DMS79 treated with DMSO at 0.1 percent for 48 hours (cell line): ENCODE measurements at regions not wholly inside any gene's neighbourhood (a gene's known extent, or its start where the extent isn't known, plus 50 kb on each side); places are given as distances from the start of the nearest gene placed in this dataset.

ENCODE experiments used
- DNase-seq: peaks from one replicate; lab custom pipeline; 2025; lab: John Stamatoyannopoulos, UW

GRCh38 chr11:13869398-13869886, 93.1 kb upstream of the SPON1 start:
- no peak for DNase-seq

GRCh38 chr11:13874597-13874996, 87.9 kb upstream of the SPON1 start:
- no peak for DNase-seq

- no peak for DNase-seq
These were observed 86.9 kb upstream of the SPON1 start for GRCh38 chr11:13875643-13876042.

GRCh38 chr11:13876423-13876822, 86.1 kb upstream of the SPON1 start:
- no peak for DNase-seq

- no peak for DNase-seq
These were observed 84.4 kb upstream of the SPON1 start for GRCh38 chr11:13878077-13878476.

GRCh38 chr11:13880634-13881033, 81.9 kb upstream of the SPON1 start:
- DNase-seq, result no peak

GRCh38 chr11:13881226-13881905, 81.2 kb upstream of the SPON1 start:
- DNase-seq, result no peak

- DNase-seq, result no peak
These were observed 79.5 kb upstream of the SPON1 start for GRCh38 chr11:13883042-13883441.

- DNase-seq, result no peak
These were observed 78.9 kb upstream of the SPON1 start for GRCh38 chr11:13883589-13883988.

GRCh38 chr11:13884158-13884799, 78.2 kb upstream of the SPON1 start:
- DNase-seq, result no peak

GRCh38 chr11:13885083-13885482, 77.4 kb upstream of the SPON1 start:
- no peak for DNase-seq

GRCh38 chr11:13889552-13890249, 72.8 kb upstream of the SPON1 start:
- peak; percentile 98 for DNase-seq

- no peak for DNase-seq
These were observed 70.6 kb upstream of the SPON1 start for GRCh38 chr11:13891911-13892310.

GRCh38 chr11:13896175-13896980, 66.1 kb upstream of the SPON1 start:
- no peak for DNase-seq

- no peak for DNase-seq
These were observed 65.6 kb upstream of the SPON1 start for GRCh38 chr11:13896981-13897353.

GRCh38 chr11:13897646-13898276, 64.8 kb upstream of the SPON1 start:
- no peak for DNase-seq

GRCh38 chr11:13899603-13900002, 62.9 kb upstream of the SPON1 start:
- no peak for DNase-seq

GRCh38 chr11:13902523-13902922, 60.0 kb upstream of the SPON1 start:
- no peak for DNase-seq

- no peak for DNase-seq
These were observed 57.3 kb upstream of the SPON1 start for GRCh38 chr11:13905137-13905781.

- no peak for DNase-seq
These were observed 54.8 kb upstream of the SPON1 start for GRCh38 chr11:13907678-13908077.

GRCh38 chr11:13908535-13908934, 54.0 kb upstream of the SPON1 start:
- no peak for DNase-seq
